Mesenchymal stem cell (in vitro differentiated cells and primary cell): ENCODE measurements at regions not wholly inside any gene's neighbourhood (a gene's known extent, or its start where the extent isn't known, plus 50 kb on each side); places are given as distances from the start of the nearest gene placed in this dataset.
A peak's percentile ranks its signal among the peaks of the same experiment; 100 is the strongest.

ENCODE experiments used
- DNase-seq: peaks from one replicate; pipeline ENCODE4 v3.0.0-alpha.2; 2013
- H2AFZ ChIP-seq: one replicate; pipeline ENCODE4 v1.6.1; 2013; ENCODE audit warnings: low read depth, mild to moderate bottlenecking, control low read depth, inconsistent platforms, low read length, moderate library complexity
- H2AK5ac ChIP-seq: 2 replicates; pipeline ENCODE4 v1.6.1; 2013; ENCODE audit warnings: low read length, moderate library complexity, mild to moderate bottlenecking, inconsistent platforms; ENCODE audit not compliant: severe bottlenecking
- H2BK120ac ChIP-seq: one replicate; pipeline ENCODE4 v1.6.1; 2013; ENCODE audit warnings: low read depth, mild to moderate bottlenecking, inconsistent platforms, low read length, moderate library complexity
- H2BK12ac ChIP-seq, 2 experiments: one replicate each; pipeline ENCODE4 v1.6.1; 2013; ENCODE audit warnings: inconsistent platforms in 2 of 2, low read length in 2 of 2, mild to moderate bottlenecking in 2 of 2, moderate library complexity in 2 of 2, control low read depth in 1 of 2
- H2BK15ac ChIP-seq: one replicate; pipeline ENCODE4 v1.6.1; 2013; ENCODE audit warnings: mild to moderate bottlenecking, low read depth, inconsistent platforms; ENCODE audit not compliant: poor library complexity, severe bottlenecking
- H2BK5ac ChIP-seq: 2 replicates; pipeline ENCODE4 v1.6.1; 2013; ENCODE audit warnings: low read depth, mild to moderate bottlenecking, low read length, control low read depth, inconsistent platforms; ENCODE audit not compliant: poor library complexity, severe bottlenecking
- H3K14ac ChIP-seq, 2 experiments: one replicate each; pipeline ENCODE4 v1.6.1; 2013; ENCODE audit warnings: inconsistent platforms in 2 of 2, low read length in 2 of 2, control low read depth in 1 of 2, mild to moderate bottlenecking in 1 of 2, moderate library complexity in 1 of 2
- H3K18ac ChIP-seq, 2 experiments: one replicate each; pipeline ENCODE4 v1.6.1; 2013; ENCODE audit warnings: inconsistent platforms in 2 of 2, low read length in 2 of 2, control low read depth in 1 of 2, low read depth in 1 of 2, mild to moderate bottlenecking in 1 of 2
- H3K23ac ChIP-seq, 2 experiments: one replicate each; pipeline ENCODE4 v1.6.1; 2013; ENCODE audit warnings: inconsistent platforms in 2 of 2, low read length in 2 of 2, mild to moderate bottlenecking in 2 of 2, moderate library complexity in 2 of 2, control low read depth in 1 of 2
- H3K27ac ChIP-seq: 2 replicates; pipeline ENCODE4 v1.5.1; 2013; ENCODE audit warnings: mild to moderate bottlenecking, moderate library complexity, low read length, control low read depth, inconsistent platforms; ENCODE audit not compliant: poor library complexity, severe bottlenecking
- H3K27me3 ChIP-seq, 2 experiments: 2 replicates each; pipeline versions ENCODE4 v1.6.1 to v1.7.0; 2013; ENCODE audit warnings: low read length in 2 of 2, mild to moderate bottlenecking in 2 of 2, moderate library complexity in 2 of 2, control low read depth in 1 of 2, inconsistent platforms in 1 of 2; ENCODE audit not compliant: control insufficient read depth in 1 of 2, insufficient read depth in 1 of 2
- H3K36me3 ChIP-seq, 2 experiments: 2 replicates each; pipeline versions ENCODE4 v1.6.1 to v1.7.0; 2013; ENCODE audit warnings: low read length in 2 of 2, control low read depth in 1 of 2, inconsistent platforms in 1 of 2, low read depth in 1 of 2, mild to moderate bottlenecking in 1 of 2; ENCODE audit not compliant: insufficient read depth in 2 of 2, control insufficient read depth in 1 of 2
- H3K4ac ChIP-seq, 2 experiments: one replicate each; pipeline ENCODE4 v1.6.1; 2013; ENCODE audit warnings: inconsistent platforms in 2 of 2, low read length in 2 of 2, mild to moderate bottlenecking in 2 of 2, moderate library complexity in 2 of 2, control low read depth in 1 of 2, low read depth in 1 of 2
- H3K4me1 ChIP-seq: 2 replicates; pipeline ENCODE4 v1.6.1; 2013; ENCODE audit warnings: low read depth, low read length, control low read depth; ENCODE audit not compliant: control insufficient read depth, insufficient read depth
- H3K4me2 ChIP-seq: 2 replicates; pipeline ENCODE4 v1.6.1; 2013; ENCODE audit warnings: low read length, mild to moderate bottlenecking, inconsistent platforms; ENCODE audit not compliant: poor library complexity, severe bottlenecking
- H3K4me3 ChIP-seq, 2 experiments: 2 replicates each; pipeline versions ENCODE4 v1.5.1 to v1.7.0; 2013; ENCODE audit warnings: low read length in 2 of 2, mild to moderate bottlenecking in 2 of 2, control low read depth in 1 of 2, low read depth in 1 of 2; ENCODE audit not compliant: insufficient read depth in 1 of 2
- H3K79me1 ChIP-seq: replicated peaks from 2 replicates; pipeline ENCODE4 v1.6.1; 2013; ENCODE audit warnings: mild to moderate bottlenecking, control low read depth, low read length, inconsistent platforms; ENCODE audit not compliant: poor library complexity, severe bottlenecking
- H3K9ac ChIP-seq: 2 replicates; pipeline ENCODE4 v1.7.0; 2013; ENCODE audit warnings: mild to moderate bottlenecking, low read length, moderate library complexity
- H3K9me3 ChIP-seq: 2 replicates; pipeline ENCODE4 v1.7.0; 2013; ENCODE audit warnings: mild to moderate bottlenecking, low read length; ENCODE audit not compliant: control insufficient read depth
- H4K8ac ChIP-seq: one replicate; pipeline ENCODE4 v1.6.1; 2013; ENCODE audit warnings: inconsistent platforms, mild to moderate bottlenecking, low read length, moderate library complexity
- H4K91ac ChIP-seq: one replicate; pipeline ENCODE4 v1.6.1; 2013; ENCODE audit warnings: mild to moderate bottlenecking, low read length, inconsistent platforms
- WGBS: methylation state at CpG from one replicate; pipeline ENCODE4 v1.1.7; 2013; ENCODE audit warnings: mixed read lengths; 5-methylcytosine and 5-hydroxymethylcytosine counted together

GRCh38 chr21:15301014-15301413 is 236.2 kb upstream of the NRIP1 start:
- Histone ChIP-seq H3K18ac (no peak overlapping the region), H3K9me3 (no peaks in the 10 kb centered on the region), H3K79me1 (no peaks in the 10 kb centered on the region), H4K8ac (no peak overlapping the region), H2BK15ac (no peak overlapping the region), H3K27ac (no peak overlapping the region), H3K4me3 (no peak overlapping the region), H2BK12ac (no peak overlapping the region), H3K23ac (no peak overlapping the region), H4K91ac (no peak overlapping the region), H3K9ac (no peak overlapping the region), H3K27me3 (no peaks in the 10 kb centered on the region), H2BK120ac (no peak overlapping the region), H3K14ac (no peak overlapping the region), H3K36me3 (no peaks in the 10 kb centered on the region), H2AFZ (no peak overlapping the region), H3K4ac (no peak overlapping the region), H2AK5ac (no peak overlapping the region), H3K4me1 (no peaks in the 10 kb centered on the region), H3K4me2 (no peak overlapping the region), H2BK5ac (no peak overlapping the region)
- 91% methylated on average over 3 of the region's 3 CpGs for WGBS
- DNase-seq = no peak

GRCh38 chr21:15301736-15302135 is 236.9 kb upstream of the NRIP1 start:
- no peak overlapping the region for H3K4ac ChIP-seq

GRCh38 chr21:15306271-15306670 is 241.5 kb upstream of the NRIP1 start:
- no peaks in the 10 kb centered on the region for H3K9me3 ChIP-seq
- no peak overlapping the region for H3K4ac ChIP-seq
- H2AK5ac ChIP-seq = no peak overlapping the region
- H3K9ac ChIP-seq = no peak overlapping the region
- no peaks in the 10 kb centered on the region for H3K79me1 ChIP-seq
- no peak overlapping the region for H3K4me3 ChIP-seq
- H3K18ac ChIP-seq = no peak overlapping the region
- no peak overlapping the region for H2BK12ac ChIP-seq
- H2BK15ac ChIP-seq = no peak overlapping the region
- no peak overlapping the region for H4K91ac ChIP-seq
- no CpG with 5 or more reads among the region's 2 CpGs for WGBS
- no peaks in the 10 kb centered on the region for H3K27me3 ChIP-seq
- no peak overlapping the region for H2BK120ac ChIP-seq
- H3K36me3 ChIP-seq = no peaks in the 10 kb centered on the region
- no peak overlapping the region for H4K8ac ChIP-seq
- H3K27ac ChIP-seq = no peak overlapping the region
- no peak overlapping the region for H3K4me2 ChIP-seq
- no peak overlapping the region for H3K23ac ChIP-seq
- no peak for DNase-seq
- H2AFZ ChIP-seq = no peak overlapping the region
- no peak overlapping the region for H3K14ac ChIP-seq
- no peaks in the 10 kb centered on the region for H3K4me1 ChIP-seq
- H2BK5ac ChIP-seq = no peak overlapping the region

More at GRCh38 chr21:15301736-15302135, 236.9 kb upstream of the NRIP1 start:
- no peak overlapping the region for H3K9ac ChIP-seq
- H3K27ac ChIP-seq = no peak overlapping the region
- H3K18ac ChIP-seq = no peak overlapping the region
- H3K27me3 ChIP-seq = no peaks in the 10 kb centered on the region
- no peaks in the 10 kb centered on the region for H3K4me1 ChIP-seq
- no peak overlapping the region for H3K14ac ChIP-seq
- H3K9me3 ChIP-seq = no peaks in the 10 kb centered on the region
- whole genome bisulfite sequencing = 93% methylated on average over 2 of the region's 2 CpGs
- H4K91ac ChIP-seq = no peak overlapping the region
- no peak overlapping the region for H3K4me3 ChIP-seq
- no peak overlapping the region for H3K4me2 ChIP-seq
- no peak overlapping the region for H2BK5ac ChIP-seq
- DNase-seq = no peak
- H4K8ac ChIP-seq = no peak overlapping the region
- no peak overlapping the region for H2AK5ac ChIP-seq
- H2BK120ac ChIP-seq = no peak overlapping the region
- H2BK12ac ChIP-seq = no peak overlapping the region
- peak overlapping the region; percentile 4 for H2AFZ ChIP-seq
- no peak overlapping the region for H2BK15ac ChIP-seq
- H3K36me3 ChIP-seq = no peaks in the 10 kb centered on the region
- no peak overlapping the region for H3K23ac ChIP-seq
- H3K79me1 ChIP-seq = no peaks in the 10 kb centered on the region

- H3K4me3 ChIP-seq = no peak overlapping the region
- H4K91ac ChIP-seq = no peak overlapping the region
Observed at GRCh38 chr21:15308333-15308732, 243.5 kb upstream of the NRIP1 start.

More at GRCh38 chr21:15308333-15308732, 243.5 kb upstream of the NRIP1 start:
- Histone ChIP-seq H2AK5ac (no peak overlapping the region), H3K36me3 (no peaks in the 10 kb centered on the region), H3K27ac (no peak overlapping the region), H3K4me2 (no peak overlapping the region), H2AFZ (no peak overlapping the region), H2BK5ac (no peak overlapping the region), H3K9me3 (no peaks in the 10 kb centered on the region), H3K79me1 (no peaks in the 10 kb centered on the region), H3K14ac (no peak overlapping the region), H4K8ac (no peak overlapping the region), H3K9ac (no peak overlapping the region), H2BK15ac (no peak overlapping the region), H3K18ac (no peak overlapping the region), H2BK12ac (no peak overlapping the region), H3K4ac (no peak overlapping the region), H3K4me1 (no peaks in the 10 kb centered on the region), H3K23ac (no peak overlapping the region), H2BK120ac (no peak overlapping the region), H3K27me3 (no peaks in the 10 kb centered on the region)
- WGBS = over 99% methylated on average over 3 of the region's 3 CpGs
- DNase-seq = no peak
